ENCODE measurements at regions not wholly inside any gene's neighbourhood (a gene's known extent, or its start where the extent isn't known, plus 50 kb on each side); places are given as distances from the start of the nearest gene placed in this dataset.

GRCh38 chr2:133972786-133973185 lies 281.1 kb upstream of the MGAT5 start (continued):
- no peak for TF ChIP-seq CHD7 (IDR thresholded peaks at IDR 0.05; ENCODE audit: insufficient replicate concordance, low read length)

All from H1 (cell line).